KBM-7 (cell line): ENCODE measurements at regions not wholly inside any gene's neighbourhood (a gene's known extent, or its start where the extent isn't known, plus 50 kb on each side); places are given as distances from the start of the nearest gene placed in this dataset.

Experiments
- DNase-seq: peaks from one replicate; pipeline ENCODE4 v3.0.0-alpha.2; 2015
- in situ Hi-C: fragments of 300-500 bp; cut with MboI; formaldehyde crosslinking; loops from 2 replicates; pipeline ENCODE4 v1.14.3; 2020; ENCODE audit warnings: low sequenced_read_pairs, low pct_unique_long_range_greater_than_20kb, mixed read lengths

DNA sequence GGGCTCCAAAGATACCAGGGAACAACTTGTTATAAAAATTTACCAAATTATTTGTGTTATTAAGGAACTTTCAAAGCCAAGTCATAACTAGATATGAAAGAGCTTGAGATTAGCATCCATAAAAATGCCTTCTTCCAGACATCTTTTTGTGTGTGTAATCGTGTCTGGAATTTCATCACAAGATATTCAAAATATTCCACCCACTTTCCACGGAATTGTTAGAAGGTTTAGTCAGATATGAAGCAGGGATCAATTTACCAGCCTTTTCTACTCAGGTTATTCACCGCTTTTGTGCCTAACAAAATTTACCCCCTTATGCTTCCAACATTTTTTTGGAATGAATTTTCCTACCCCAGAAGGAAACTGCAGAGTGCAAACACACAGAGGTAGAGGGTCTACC is 130.2 kb upstream of the ACVR2A start:
- in situ Hi-C loops = no loop called here
- no peak for DNase-seq

DNA sequence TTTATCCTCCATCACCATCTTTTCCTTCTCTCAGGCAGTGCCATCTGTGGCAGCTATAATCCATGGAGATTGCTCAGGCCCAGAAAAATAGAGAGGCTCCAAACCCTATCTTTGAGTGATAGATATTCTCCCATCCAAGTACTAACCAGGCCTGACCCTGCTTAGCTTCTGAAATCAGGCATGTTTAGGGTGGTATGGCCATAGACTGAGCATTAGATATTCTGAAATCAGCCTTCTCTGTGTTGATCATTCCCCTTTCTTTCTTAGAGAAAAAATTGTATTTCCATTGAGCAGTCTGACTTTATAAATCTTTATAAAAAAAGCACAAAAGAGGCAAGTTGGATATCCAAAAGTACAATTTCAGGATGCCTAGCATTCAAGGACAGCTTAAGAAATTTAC is 131.5 kb upstream of the ACVR2A start:
- DNase-seq = no peak
- in situ Hi-C loops = no loop called here

DNA sequence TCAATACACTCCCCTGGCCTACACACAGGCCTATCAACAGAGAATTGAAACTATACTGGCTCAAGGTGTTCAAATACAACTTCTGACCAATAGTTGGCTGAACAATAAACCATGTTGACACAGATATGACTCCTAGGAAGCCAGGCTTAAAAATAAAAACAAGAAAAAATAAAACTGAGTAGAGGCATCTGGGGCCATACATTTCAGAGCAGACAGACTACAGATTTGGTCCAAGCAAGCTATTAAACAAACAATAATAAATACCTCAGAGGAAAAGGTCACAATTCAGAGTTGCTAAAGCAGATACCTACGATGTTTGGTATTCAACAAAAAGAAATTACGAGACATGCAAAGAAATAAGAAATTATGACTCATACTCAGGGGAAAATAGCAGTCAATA is 132.8 kb upstream of the ACVR2A start:
- DNase-seq = no peak
- in situ Hi-C loops = no loop called here

DNA sequence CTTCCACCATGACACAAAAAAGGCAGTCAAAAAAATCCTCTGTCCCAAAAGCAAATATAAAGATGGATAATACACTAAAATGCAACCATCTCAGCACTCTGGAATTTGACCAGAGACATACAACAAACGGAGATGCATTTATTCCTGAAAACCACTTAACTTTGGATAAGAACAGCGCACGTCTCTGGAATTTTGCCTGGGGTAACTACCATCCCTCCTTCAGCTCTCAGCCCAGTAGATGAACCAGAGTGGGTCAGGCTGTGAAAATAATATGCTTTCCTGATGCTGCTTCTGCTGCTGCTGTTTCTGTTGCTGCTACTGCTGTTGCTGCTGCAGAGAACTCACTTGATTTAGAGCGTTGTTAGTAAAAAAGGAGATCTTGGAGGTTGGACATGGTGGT is 133.8 kb upstream of the ACVR2A start:
- in situ Hi-C loops = no loop called here
- no peak for DNase-seq

DNA sequence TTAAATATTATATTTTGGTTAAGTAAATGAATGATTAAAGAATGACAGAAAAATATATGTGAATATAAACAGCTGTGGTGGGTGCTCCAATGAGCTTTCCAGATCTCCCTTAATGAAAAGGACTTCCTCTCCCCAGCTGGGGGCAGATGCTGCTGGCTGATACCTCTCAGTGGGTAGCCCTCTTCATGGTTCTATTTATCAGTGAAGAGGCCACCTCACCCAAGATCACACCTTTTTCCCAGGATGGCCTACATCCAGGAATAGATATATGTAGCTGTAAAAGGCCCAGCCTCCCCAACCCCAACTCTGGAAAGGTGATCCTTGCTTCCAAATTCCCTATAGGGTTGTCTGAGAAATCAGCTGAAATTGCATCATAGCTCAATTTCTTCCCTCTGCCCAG is 135.2 kb upstream of the ACVR2A start:
- in situ Hi-C loops = no loop called here
- DNase-seq = no peak

DNA sequence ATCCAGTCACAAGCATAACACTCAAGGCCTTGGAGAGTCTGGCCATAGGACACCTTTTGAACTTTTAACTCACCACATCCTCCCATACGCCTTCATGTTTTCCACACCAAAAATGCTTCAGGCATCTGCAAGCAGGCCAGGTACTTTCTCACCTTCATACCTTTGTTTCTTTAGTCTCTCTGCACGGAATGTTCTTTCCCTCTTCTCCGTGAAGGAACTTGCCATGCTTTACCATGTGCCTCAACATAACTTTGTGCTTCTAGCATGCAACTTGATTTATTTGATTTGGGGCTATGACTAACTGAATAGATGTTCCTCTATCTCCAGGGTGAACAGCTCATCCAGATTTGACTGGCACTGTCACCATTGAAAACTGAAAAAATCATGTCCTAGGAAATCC is 141.7 kb upstream of the ACVR2A start:
- DNase-seq = no peak
- in situ Hi-C loops = no loop called here

DNA sequence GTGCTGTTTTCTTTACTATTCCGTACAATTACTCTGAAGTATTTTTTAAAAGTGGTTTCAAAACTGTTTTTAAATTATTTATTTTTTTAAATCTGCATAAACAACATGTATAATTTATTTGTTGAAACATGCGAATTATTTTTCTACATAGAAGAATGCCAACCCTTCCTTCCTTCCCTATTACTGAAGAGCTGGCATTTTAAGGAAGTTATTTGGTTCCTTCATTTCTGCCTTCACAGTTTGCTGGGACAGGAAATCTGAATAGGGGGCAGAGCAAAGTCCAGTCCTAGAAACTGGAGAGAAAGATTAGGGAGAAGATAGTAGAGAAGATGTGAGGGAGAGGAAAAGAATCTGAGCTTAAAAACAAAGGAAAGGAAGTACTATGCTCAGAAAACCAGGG is 146.7 kb upstream of the ACVR2A start:
- in situ Hi-C loops = no loop called here
- no peak for DNase-seq

DNA sequence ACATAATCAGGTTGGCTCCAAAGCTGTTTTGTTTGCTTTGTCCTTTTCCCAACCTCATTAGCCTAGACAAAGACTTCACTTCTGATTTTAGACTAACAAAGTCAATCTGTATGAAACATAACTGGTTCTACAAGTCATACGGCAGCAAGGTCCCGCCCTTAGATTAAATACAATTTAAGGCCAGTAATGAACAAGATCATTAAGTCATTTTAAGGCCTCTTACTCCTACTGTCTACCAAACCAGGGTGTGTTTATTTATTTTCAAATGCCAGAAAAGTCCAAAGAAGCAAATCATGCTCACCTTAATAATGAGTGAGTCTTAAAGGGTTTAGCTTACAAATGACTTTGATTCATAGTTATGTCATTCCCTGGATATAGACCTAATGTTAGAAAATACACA is 148.4 kb upstream of the ACVR2A start:
- in situ Hi-C loops = no loop called here
- DNase-seq = no peak

DNA sequence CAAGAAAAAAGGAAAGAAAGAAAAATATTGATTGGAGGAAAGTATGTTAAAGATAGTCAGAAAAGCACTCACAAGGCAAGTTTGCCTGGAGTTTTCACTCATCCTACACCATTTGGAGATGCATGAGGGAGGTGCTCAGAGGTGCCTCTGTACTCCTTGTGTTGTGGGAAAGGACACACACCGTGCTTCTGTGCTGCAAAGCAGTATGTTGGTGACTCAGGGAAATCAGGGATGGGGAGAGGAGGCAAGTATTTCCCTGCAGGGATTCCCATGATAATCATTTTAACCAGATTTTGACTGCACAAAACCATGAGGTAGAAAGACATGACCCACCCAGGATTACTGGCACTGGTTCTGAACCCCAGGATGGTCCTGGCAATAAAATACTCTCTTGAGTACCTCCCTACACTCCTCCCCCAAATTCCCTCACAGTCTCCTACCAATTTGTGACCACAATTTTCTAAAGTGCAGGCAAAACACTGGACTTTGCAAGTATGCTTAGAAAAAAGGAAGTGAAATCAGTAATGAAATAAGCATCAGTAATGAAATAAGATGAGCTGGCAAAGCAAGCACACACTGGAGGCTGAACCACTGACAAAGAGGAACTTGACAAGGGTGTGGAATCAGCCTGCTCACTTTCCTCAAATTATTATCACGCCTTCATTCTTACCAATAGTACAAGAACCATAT is 155.5 kb upstream of the ACVR2A start:
- in situ Hi-C loops = no loop called here

DNA sequence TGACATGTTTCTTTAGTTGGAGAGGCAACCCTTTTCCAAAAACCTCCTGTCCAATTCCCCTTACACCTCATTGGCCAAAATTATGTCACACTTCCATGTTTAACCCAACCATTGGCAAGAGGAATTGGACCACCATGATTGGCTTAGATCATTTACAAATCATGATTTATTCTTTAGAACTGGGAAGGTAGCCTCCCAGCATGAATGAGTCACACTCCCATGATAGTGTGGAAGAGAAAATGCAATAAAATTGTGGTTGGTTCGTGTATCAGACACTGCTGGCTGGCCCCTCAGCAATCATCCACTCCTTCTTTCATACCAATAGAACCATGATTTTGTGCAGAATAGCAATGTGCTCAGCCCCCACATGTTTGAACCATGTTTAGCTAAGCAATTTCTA is 156.6 kb upstream of the ACVR2A start:
- DNase-seq = no peak
- in situ Hi-C loops = no loop called here

More for the DNA sequence above, 155.5 kb upstream of the ACVR2A start:
- DNase-seq = peak; percentile 34

DNA sequence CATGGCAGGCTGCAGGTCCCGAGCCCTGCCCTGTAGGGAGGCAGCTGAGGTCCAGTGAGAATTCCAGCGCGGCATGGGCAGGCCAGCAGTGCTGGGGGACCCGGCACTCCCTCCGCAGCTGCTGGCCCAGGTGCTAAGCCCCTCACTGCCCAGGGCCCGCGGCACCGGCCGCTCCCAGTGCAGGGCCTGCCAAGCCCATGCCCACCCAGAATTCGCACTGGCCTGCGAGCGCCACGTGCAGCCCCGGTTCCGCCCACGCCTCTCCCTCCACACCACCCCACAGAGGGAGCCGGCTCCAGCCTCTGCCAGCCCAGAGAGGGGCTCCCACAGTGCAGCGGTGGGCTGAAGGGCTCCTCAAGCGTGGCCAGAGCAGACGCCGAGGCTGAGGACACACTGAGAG is 158.5 kb upstream of the ACVR2A start:
- no peak for DNase-seq
- in situ Hi-C loops = no loop called here

DNA sequence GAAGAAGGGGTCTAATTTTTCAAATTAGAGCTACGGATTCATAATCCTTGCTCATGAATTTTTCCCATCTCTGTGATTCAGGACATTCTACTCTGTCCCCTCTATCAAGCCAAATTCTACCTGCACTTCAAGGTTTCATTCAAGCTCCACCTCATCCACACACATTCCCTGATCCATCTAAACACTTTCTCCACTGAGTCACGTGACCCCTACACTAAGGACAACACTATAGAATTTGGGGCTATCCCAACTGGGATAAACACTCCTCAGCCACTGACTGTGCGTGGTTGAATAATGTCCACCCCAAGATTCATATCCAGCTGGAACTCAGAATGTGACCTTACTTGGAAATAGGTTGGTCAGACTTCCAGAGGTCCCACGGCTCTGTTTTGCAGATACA is 159.9 kb upstream of the ACVR2A start:
- in situ Hi-C loops = no loop called here
- DNase-seq = no peak

DNA sequence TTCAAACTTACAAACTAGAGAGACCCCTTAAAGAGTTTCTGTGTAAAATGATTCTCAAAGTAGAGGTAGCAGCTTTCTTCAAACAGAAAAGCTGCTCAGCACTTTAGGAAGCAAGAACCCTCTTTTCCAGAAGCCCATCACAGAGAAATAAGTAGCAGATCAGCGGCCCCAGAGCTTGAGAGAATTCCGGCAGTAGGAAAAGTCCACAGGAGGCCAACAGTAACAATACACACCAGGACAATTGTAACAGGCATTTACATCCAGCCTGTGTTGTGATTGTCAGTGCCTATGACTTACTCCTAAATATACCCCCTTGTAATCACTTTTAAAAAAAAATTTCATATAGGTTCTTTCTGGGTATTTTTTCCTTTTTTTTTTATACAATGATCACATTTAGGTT is 161.4 kb upstream of the ACVR2A start:
- in situ Hi-C loops = no loop called here
- no peak for DNase-seq

DNA sequence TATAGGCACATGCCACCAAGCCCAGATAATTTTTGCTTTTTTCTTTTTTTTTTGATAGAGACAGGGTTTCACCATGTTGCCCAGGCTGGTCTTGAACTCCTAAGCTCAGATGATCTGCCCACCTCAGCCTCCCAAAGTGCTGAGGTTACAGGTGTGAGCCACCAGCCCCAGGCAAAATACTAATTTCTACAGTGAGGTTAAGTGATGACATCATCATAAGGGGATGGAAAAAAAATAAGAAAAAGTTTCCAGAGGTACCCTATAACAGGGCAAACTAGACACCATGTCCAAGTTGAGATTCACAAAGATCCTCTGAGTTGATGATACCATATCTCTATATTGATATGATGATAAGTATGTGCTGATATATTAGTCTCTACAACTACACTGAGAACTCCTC is 163.7 kb upstream of the ACVR2A start:
- in situ Hi-C loops = no loop called here
- no peak for DNase-seq

DNA sequence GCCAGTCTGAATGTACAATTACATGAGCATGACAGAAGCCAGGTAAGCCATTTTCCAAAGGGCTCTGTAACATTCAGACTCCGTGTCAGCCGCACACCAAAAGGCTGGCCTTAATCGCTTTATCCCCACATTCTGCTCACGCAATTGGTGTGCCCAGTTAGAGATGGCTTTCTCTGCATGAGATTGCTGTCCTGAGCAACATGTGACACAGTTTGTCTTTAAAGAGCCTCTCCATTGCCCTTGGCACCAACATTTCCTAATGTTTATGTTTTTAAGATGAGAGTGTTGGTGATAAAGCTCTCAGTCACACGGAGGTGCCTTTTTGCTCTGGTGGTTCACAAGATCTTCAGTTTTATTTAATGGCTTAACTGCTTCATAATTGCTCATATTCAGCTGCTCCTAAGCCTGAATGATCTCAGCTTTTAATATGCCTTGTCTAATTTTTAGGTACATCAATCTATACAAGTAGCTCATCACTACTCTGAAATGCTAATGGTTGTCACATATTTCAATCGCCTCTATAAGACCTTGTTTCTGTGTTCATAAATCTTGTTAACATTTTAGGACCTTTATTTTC is 164.8 kb upstream of the ACVR2A start:
- no peak for DNase-seq
- in situ Hi-C loops = no loop called here

DNA sequence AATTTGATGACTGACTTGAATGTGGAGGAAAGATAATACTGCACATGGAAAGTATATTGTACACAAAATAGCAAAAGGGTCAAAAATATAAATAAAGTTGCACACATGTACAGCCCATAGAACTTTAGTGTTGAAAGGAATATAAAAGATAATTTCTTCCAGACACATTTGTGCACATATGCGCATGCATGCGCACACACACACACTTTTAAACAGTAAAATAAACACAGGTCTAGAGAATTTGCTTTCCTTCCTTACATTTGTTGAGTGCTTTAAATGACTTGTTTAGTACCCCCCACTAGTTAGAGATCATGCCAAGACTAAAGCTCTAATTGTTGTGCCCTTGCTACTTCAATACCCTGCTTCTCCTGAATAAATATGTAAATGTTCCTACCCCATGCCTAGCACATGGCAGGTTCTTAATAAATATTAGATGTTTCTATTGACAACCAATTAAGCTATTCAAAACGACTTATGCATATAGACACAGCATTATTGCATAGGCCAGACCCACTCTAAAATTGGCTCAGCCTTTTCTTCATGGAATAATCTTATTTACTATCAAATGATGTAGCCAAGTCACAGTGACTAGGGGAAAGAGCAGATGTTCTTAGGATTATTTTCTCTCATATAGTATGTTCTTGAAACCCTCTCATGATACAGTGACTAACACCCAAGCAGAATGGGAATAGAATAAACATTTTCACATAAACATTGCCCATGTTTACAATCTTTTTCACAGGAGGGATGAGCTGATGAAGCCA is 165.5 kb upstream of the ACVR2A start:
- in situ Hi-C loops = no loop called here
- no peak for DNase-seq

DNA sequence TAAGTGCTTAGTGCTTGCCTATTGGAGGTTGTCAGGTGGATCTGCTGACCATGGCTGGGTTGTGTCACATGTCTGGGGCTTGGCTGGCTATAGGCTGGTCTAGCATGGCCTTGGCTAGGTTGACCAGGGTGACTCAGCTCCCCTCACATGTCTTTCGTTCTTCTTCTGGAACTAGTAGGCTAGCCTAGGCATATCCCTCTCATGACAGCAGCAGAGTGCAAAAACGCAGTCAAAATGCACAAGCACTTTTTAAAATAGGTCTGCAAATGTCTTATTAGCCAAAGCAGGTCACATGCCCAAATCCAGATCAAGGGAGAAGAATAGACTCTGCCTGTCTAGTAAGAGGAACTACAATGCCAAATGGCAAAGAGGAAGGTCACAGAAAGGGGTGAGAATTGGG is 179.7 kb upstream of the ACVR2A start:
- in situ Hi-C loops = no loop called here
- no peak for DNase-seq

DNA sequence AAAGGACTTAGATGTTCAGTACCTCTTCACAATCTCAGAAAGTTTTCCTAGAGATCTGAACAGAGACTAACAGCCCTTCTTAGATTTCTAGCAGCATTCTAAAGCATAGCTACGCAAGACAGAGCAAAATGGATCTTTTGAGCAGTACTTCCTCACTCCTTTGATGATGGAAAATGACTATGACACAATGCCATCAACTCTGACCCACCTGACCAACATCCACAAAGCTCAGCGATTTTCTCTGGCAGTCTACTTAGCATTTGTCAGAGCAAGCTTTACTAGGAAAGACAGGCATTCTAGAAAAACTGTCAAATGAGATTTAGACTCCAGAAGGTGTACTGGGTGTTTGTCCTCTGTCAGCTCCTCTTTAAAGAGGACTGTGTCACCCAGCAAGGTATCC is 180.9 kb upstream of the ACVR2A start:
- no peak for DNase-seq
- in situ Hi-C loops = no loop called here

DNA sequence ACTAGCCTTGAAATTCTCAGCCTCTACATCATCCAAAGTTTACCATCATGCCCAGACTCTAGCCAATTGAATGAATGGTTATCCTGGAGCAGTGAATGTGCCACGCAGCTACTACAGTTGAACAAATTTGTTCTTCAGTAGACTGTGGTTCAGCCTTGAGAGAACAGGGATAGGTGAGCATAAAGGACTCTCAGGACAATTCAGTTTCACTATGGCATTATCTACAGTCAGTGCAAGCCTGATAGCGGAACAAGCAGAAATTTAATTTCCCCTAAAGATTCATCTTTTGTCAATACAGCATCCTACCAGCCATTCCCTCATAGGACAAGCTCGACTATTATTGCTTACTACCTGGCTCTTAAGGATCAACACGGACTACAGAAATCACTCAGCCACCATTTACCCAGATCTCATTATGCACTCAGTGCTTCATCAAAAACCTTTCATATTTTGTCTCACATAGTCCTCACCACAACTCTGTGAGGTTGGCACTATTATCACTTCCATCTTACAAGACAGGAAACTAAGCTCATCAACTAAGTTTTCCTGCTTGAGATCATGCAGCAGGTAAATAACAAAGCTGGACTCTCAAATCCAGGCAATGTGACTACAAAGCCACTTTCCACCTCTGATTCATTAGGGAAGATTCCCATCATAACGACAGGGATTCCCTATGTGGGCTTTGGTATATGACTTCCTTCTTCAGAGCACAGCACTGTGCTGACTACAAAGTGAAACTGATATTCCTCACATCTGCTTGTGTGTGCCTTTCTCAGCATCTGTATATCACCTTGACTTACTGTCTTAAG is 181.5 kb upstream of the ACVR2A start:
- no peak for DNase-seq
- in situ Hi-C loops = no loop called here

DNA sequence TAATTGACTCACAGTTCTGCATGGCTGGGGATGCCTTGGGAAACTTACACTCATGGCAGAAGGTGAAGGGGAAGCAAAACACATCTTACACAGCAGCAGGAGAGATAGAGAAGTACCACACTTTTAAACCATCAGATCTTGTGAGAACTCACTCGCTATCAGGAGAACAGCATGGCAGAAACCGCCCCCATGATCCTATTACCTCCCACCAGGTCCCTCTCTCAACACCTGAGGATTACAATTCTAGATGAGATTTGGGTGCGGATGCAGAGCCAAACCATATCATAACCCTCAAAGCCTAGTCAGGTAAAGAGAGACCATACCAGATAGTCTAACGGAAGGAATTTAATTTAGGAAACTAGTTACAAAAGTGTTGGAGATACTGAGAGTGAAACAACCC is 182.6 kb upstream of the ACVR2A start:
- in situ Hi-C loops = no loop called here
- DNase-seq = no peak
